SH-SY5Y (cell line): ENCODE measurements at regions not wholly inside any gene's neighbourhood (a gene's known extent, or its start where the extent isn't known, plus 50 kb on each side); places are given as distances from the start of the nearest gene placed in this dataset.

Source experiments
- GATA2 ChIP-seq: IDR thresholded peaks from 2 replicates; pipeline ENCODE4 v1.6.1; 2011; ENCODE audit warnings: mild to moderate bottlenecking, low read depth, low read length
- GATA3 ChIP-seq: IDR thresholded peaks from 2 replicates; pipeline ENCODE4 v1.6.1; 2011; ENCODE audit warnings: low read depth, mild to moderate bottlenecking, low read length, moderate library complexity

DNA sequence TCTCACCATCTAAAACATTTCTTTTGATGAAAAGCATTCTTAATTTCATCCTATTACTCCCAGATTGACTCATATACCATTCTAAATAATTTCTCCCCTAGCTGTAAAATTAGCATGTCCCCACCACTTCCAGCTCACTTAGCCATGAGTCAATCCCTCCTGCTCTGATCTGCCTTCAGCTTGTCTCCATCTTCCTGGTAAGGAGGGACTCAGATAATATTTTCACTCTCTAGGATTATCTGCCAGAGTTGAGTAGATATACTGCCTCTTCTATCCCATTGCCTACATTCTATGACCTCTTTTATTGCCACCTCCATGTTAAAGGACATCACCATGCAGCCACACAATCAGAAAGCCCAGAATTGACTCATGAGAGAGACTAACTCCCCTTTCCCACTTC lies 348.8 kb upstream of the POU3F2 start:
- no peak for TF ChIP-seq GATA3
- no peak for TF ChIP-seq GATA2
